HG02943 (cell line): ENCODE measurements at regions not wholly inside any gene's neighbourhood (a gene's known extent, or its start where the extent isn't known, plus 50 kb on each side); places are given as distances from the start of the nearest gene placed in this dataset.
"Not testable (repeated sequence)": the region's sequence is repeated elsewhere in the genome, so short reads cannot be mapped to it uniquely, and the experiment has no call there.

Experiments
- ATAC-seq: cut with Tn5 transposase; IDR thresholded peaks from one replicate; pipeline ENCODE4 v1.9.1; 2021; ENCODE audit warnings: mild to moderate bottlenecking, low read depth, moderate library complexity; ENCODE audit not compliant: unreplicated experiment

GRCh38 chr6:26720663-26721218, 61.2 kb upstream of the ZNF322 start:
- ATAC-seq = not testable (repeated sequence)

GRCh38 chr6:26730019-26730766, 70.6 kb upstream of the ZNF322 start:
- ATAC-seq = not testable (repeated sequence)

GRCh38 chr6:26734776-26735472, 75.4 kb upstream of the ZNF322 start:
- ATAC-seq = not testable (repeated sequence)

- no peak for ATAC-seq
Observed at GRCh38 chr6:26739811-26740210, 80.3 kb upstream of the ZNF322 start.

GRCh38 chr6:26743157-26743821, 83.7 kb upstream of the ZNF322 start:
- no peak for ATAC-seq

GRCh38 chr6:26743941-26744699, 84.6 kb upstream of the ZNF322 start:
- no peak for ATAC-seq

GRCh38 chr6:26744837-26745282, 85.3 kb upstream of the ZNF322 start:
- not testable (repeated sequence) for ATAC-seq

- not testable (repeated sequence) for ATAC-seq
Observed at GRCh38 chr6:26745964-26746363, 86.4 kb upstream of the ZNF322 start.

GRCh38 chr6:26749126-26749758, 89.7 kb upstream of the ZNF322 start:
- not testable (repeated sequence) for ATAC-seq

- ATAC-seq = not testable (repeated sequence)
Observed at GRCh38 chr6:26749759-26750126, 90.2 kb upstream of the ZNF322 start.

- no peak for ATAC-seq
Observed at GRCh38 chr6:26754212-26754611, 94.7 kb upstream of the ZNF322 start.

- ATAC-seq = not testable (repeated sequence)
Observed at GRCh38 chr6:26754801-26755200, 95.3 kb upstream of the ZNF322 start.

GRCh38 chr6:26756067-26756805, 96.7 kb upstream of the ZNF322 start:
- ATAC-seq = not testable (repeated sequence)

- not testable (repeated sequence) for ATAC-seq
Observed at GRCh38 chr6:26766203-26766902, 106.8 kb upstream of the ZNF322 start.

GRCh38 chr6:26770941-26771666, 111.6 kb upstream of the ZNF322 start:
- ATAC-seq = not testable (repeated sequence)

- not testable (repeated sequence) for ATAC-seq
Observed at GRCh38 chr6:26773414-26773813, 113.9 kb upstream of the ZNF322 start.

GRCh38 chr6:26780563-26780962, 121.0 kb upstream of the ZNF322 start:
- ATAC-seq = not testable (repeated sequence)
